HG03432 (cell line): ENCODE measurements at regions not wholly inside any gene's neighbourhood (a gene's known extent, or its start where the extent isn't known, plus 50 kb on each side); places are given as distances from the start of the nearest gene placed in this dataset.
"Not testable (repeated sequence)": the region's sequence is repeated elsewhere in the genome, so short reads cannot be mapped to it uniquely, and the experiment has no call there.

Source experiments
- ATAC-seq: cut with Tn5 transposase; IDR thresholded peaks from one replicate; pipeline ENCODE4 v1.9.1; 2021; ENCODE audit warnings: mild to moderate bottlenecking, moderate library complexity; ENCODE audit not compliant: unreplicated experiment

DNA sequence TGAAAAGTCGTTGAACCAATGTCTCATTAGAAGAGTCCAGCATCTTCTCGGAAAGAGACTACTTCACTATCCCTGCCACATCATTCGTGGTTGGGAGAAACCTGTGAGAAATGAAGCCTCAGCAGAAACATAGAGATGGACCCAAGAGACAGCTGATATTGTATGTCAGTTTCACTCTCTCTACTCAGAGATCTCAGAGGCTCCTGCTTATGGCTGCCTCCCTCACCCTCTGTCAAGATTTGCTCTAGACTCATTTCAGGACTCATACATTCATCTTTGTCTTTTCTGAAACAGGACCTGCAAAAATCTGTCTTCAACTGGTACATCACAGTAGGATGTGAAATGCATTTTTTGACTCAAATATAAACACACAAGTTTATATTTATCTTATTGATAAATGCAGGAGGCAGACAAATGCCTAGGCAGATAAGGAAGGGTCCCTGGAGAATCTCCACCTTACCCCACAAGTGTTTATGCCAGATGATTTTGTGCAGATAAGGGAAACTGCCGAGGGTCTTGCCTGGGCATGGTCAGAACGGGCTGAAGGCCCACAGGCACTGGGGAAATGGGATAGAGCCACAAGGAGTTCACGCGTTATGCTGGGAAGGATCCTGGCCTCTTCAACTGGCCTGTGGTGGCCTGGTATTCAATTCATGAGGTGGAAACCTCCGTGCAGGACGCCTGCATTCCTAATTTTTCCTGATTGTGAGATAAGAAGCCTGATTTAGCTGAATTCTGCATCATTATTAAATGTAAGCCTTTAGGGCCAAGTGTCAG, 1834.0 kb upstream of the PCDH20 start:
- no peak for ATAC-seq

DNA sequence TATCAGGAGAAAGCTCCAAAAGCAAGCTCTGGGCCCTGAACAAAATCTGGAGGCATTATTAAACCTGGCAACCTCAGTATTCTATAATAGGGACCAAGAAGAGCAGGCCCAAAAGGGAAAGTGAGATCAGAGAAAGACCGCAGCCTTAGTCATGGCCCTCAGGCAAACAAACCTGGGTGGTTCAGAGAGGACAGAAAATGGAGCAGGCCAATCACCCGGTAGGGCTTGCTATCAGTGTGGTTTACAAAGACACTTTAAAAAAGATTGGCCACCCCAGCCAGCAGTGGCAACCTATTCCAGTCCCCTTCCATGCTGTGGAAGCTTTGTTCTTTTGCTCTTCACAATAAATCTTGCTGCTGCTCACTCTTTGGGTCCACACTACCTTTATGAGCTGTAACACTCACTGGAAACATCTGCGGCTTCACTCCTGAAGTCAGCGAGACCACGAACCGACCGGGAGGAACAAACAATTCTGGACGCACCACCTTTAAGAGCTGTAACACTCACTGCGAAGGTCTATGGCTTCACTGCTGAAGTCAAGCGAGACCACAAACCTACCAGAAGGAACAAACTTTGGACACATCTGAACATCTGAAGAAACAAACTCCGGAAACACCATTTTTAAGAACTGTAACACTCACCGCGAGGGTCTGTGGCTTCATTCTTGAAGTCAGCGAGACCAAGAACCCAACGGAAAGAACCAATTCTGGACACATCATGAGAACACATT, 1821.2 kb upstream of the PCDH20 start:
- ATAC-seq = not testable (repeated sequence)

DNA sequence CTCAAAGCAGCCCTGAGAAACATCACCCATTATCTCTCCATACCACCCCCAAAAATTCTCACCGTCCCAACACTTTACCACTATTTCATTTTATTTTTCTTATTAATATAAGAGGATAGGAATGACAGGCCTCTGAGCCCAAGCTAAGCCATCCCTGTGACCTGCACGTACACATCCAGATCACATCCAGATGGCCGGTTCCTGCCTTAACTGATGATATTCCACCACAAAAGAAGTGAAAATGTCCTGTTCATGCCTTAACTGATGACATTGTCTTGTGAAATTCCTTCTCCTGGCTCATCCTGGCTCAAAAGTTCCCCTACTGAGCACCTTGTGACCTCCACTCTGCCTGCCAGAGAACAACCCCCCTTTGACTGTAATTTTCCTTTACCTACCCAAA, 1802.9 kb upstream of the PCDH20 start:
- not testable (repeated sequence) for ATAC-seq

DNA sequence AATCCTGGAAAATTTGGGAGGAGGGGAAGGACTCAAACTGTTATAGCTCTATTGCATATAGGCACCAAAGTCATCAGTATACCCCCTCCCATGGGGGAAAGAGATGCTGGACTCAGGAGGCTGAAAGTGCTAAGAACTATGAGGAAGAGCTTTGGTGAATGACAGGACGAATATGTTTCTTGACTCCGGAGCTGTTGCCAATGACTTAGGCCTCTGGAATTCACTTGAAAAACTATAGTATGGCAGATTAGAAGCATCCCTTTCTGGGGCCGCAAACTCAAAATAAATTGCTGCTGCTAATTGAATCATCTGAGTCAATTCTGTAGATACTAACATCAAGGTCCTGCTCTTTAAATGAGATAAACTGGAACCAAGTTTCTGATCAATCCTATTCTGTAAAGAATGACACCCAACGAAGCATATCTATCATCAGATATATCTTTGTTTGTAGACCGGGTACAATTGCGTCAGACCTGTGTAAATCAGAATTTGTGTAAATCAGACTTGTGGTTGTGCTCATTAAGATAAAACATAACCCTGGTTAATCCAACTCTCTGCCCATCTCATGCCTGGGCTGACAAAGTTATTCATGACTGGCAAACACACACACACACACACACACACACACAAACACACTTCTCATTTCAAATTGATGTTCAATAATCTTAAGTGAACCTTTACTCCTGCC, 1793.8 kb upstream of the PCDH20 start:
- no peak for ATAC-seq

DNA sequence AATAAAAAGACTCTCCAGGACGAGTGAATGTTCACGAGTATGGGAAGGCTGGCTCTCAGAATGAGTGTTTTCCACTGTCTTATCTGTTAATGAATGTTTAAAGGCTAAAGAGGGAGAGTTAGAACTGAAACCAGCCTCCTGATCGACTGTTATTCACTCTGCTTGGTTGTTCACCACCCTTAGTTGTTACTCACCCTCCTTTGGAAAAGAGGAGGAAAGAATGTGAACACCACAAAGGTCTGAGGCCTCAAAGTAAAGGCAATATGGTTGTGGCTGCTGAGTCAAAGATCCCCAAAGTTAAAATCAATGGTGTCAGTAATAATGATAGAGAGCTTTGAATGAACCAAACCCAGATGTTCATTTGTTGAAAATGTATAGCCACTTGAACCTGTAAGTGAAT, 1793.2 kb upstream of the PCDH20 start:
- ATAC-seq = no peak

DNA sequence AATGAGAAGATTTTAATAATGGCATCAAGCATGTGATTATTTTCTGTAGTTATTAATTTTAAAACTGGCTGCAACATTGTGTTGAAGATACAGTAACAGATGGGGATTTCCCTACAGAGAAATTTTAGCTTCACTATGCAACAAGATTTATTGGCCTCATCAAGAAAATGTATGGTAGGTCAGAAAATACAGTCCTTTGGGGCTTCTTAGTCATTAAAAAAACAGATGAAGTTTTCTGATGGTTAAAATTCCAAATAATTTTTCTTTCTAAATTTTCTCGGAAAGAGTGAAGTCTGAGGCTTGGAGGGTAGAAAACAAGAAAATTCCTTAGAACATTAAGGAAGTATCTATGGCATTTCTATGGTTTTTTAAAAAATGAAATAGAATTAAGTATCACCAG, 1790.8 kb upstream of the PCDH20 start:
- no peak for ATAC-seq

DNA sequence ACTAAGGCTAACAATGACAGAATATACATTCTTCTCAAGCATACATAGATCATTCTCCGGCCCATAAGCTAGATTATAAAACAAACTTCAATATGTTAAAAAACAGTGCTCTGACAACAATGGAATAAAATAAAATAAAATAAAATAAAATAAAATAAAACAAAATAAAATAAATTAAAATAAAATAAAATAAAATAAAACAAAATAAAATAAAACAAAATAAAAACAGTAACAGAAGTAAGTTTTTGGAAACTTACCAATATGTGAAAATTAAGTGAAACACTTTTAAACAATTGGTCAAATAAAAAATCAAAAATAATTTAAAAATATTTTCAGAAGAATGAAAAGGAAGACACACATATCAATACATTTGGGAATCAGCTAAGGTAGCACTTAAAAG, 1785.8 kb upstream of the PCDH20 start:
- ATAC-seq = no peak

DNA sequence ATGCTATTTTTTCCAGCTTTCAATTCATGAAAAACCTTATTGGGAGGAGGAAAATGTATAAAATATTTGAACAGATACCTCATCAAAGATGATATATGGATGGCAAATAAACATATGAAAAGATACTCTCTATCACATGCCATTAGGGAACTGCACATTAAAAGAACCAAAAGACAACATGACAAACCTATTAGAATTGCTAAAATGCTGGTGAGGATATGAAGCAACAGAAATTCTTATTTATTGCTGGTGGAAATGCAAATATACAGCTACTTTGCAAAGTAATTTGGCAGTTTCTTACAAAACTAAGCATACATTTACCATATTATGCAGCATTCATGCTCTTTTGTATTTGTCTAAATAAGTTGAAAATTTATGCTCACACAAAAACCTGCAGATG, 1783.9 kb upstream of the PCDH20 start:
- ATAC-seq = no peak

DNA sequence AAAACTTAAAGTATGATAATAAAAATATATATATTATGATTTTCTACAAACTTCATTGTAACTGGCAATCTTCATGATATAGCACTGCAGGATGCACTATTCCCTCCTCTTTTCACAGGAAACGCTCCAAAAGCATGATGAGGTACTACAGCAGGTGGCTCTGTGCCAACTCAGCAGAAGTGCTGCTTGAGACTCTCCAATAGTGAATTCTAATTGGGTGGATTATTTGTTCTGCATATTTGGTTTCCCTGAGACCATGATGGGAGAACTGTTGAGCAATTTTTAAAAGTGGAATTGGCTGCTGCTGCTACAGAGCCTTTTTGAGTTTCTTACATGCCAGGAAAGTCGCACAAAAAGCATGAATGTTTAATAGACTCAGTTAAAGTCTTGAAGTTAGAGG, 1782.4 kb upstream of the PCDH20 start:
- no peak for ATAC-seq

DNA sequence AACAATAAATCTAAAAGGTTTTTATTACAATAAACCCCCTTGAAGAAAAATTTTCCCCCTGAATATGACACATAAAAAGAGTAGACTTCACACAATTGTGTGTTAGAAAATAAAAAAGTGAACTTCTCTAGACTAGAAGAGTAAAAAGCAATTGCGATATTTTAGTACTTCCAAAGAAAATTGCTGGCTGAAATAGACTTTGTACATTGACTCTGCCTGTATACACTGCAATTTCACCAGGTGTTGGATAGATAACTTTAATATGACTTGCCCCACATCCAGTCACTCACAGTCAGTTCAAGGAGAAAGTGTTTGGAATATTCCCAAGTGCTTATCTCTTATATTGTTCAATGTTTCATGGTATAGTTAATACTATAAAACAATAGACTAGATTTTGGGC, 1780.1 kb upstream of the PCDH20 start:
- ATAC-seq = no peak

DNA sequence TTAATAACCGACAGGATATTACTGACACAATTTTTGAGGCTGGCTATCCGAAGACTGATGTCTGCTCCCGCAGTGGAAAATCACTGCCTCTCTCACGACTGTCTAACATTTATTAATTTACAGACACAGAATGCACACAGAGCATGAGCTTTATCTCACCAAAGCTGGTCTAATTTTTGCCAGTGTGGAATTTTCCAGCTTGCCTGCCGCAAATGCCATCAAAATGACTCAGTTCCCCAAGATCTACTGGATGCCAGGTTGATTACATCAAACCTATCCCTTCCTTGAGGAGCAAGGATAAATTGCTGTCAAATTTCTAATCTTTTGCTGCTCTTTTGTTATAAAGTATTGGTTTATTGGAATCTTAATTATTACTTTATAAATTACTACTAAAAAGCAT, 1775.1 kb upstream of the PCDH20 start:
- no peak for ATAC-seq

DNA sequence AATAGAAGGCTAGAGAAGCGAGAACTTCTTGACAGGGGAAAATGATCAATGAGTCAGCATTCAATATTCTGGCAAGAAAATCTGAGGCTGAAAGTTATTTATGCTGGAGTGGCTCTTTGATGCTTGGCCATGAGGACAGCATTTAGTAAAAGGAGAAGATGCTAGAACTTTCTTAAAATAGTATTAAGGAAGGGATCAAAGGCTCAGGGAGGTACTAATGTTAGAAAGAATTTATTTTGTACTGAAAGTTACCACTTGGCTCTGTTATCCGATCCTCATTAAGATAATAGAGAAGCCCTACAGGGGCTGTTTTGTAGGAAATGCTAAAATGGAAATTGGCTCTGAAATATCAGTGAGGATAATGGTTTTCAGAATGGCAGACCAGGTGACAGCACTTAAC, 1774.6 kb upstream of the PCDH20 start:
- no peak for ATAC-seq

DNA sequence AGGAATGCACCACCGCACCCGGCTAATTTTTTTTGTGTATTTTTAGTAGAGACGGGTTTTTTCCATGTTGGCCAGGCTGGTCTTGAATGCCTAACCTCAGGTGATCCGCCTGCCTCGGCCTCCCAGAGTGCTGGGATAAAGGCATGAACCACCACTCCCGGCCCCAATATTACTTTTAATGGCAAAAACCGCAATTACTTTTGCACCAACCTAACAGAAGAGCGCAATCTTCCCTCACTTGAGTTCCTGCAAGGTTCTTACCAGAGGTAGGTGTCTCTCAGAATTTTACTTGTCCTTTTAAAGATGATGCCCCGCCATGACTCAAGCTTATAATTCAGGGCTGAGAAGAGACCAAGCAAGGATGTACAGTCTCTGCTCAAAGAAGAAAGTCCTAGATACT, 1774.1 kb upstream of the PCDH20 start:
- ATAC-seq = no peak

DNA sequence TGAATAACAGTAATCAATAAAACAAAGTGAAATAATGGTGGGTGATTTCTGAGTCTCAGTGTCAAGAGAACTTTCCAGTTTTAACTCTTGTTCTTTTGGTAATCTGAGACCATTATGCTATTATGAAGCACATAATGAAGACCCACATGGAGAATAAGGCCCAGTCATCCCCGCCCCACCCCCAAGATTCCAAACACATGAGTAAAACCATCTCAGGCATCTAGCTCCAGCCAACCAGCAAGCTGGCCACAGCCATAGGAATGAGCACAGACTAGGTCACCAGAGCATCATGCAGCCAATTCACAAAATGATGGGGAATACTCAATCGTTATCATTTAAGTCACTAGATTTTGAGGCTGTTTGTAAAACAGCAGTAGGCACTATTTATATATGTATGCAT, 1769.0 kb upstream of the PCDH20 start:
- no peak for ATAC-seq

DNA sequence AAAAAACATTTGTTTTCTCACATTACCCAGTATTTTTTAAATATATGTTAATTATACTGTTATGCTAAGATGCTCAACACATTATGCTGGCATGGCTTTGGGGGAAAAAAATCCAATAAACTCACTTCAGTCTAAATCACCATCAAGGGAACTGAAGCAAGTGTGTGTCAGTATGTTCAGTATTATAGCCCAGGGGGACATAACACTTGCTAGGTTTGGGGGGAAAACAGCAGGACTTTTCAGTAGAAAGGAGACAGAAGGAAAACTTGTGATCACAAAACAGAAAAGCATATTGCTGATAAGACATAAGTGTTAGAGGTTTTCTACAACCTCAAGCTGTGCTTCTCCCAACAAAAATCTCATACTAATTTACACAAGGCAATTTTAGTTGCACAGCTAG, 1759.9 kb upstream of the PCDH20 start:
- ATAC-seq = no peak

DNA sequence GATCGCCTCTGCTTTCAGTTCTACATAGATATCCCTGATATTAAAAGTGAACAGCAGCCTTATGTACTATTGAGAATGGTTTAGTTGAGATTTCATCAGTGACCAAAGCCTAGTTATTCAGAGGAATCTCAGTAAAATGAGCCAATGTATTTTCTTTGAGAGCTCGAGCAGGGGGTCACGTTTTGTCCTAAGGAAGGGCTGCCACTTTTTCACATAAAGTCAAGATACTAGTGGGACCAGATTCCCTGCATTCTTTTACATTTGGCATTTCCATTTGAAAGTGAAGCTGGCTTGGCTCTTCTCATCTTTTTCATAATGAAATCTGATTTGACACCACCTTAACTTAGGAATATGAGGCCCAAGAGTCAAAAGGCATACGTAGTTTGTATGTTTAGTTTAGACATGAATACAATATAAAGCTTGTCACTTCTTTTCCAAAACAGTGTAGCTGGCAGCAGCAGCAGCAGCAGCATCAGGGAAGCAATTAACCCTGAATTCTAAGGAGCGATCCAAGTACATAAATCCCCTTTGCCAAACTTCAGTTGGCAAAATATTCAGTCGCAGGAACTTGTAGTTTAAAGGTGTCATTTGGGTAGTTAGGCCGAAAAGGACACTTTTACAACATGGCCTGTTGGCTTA, 1752.2 kb upstream of the PCDH20 start:
- ATAC-seq = no peak

DNA sequence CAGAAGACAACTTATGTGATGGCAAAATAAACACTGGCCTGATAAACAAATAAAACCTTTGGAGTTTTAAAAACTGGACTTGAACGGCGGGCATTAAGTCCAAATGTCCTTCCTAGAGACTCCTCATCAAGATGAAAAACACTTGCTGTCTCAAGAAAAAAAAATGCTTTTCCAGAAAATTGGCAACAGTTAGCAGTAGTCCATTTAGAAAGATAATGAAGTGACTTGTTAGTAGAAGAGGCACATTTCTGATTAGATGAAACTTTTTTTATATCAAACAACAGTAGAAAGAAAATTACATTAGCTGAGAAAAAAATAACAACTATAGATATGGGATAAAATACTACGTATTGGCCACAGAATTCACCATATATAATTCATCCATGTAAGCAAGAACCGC, 1750.7 kb upstream of the PCDH20 start:
- no peak for ATAC-seq

DNA sequence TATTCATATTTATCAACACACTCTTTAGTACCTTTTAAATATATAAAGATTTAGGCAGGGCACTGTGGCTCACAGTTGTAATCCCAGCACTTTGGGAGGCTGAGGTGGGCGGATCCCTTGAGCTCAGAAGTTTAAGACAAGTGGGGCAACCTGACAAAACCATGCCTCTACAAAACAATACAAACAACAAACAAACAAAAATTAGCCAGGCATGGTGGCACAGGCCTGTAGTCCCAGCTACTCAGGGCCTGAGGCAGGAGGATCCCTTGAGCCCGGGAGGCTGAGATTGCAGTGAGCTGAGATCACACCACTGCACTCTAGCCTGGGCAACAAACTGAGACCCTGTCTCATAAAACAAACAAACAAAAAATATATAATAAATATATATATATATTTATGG, 1748.3 kb upstream of the PCDH20 start:
- ATAC-seq = no peak

DNA sequence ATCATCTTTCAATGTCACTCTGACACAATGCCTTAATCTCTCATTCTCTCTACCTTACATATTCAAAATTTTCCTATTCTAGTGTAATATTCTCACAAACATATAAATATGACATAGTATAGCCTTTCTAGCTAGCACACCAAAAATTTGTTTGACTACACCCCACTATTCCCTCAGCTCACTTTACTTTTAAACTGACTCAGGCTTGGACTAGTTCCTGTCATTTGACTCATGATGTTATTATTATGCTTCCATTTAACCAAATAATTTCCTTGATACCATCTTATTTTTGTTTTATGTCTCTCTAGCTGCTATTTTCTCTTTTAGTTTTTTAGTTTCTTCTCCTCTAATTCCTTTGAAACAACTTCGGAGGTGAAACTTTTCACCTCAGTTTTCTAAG, 1745.6 kb upstream of the PCDH20 start:
- no peak for ATAC-seq

DNA sequence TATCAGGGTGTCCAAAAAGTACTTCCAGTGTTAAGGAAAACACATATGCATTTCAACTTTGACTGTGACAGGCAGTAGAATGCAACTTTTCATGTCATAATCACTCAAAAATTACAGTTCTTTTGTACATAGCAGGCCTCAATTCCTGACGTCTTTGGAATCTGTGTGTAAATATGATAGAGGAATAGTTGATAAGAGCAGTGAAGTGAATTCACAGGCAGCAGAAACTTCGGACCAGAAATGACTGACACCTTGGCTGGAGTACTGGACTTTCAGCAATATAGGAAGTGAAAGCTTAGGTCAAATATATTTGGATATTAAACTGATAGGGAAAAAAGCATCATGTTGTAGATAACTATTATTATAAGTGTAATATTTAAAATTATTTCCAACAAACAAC, 1741.2 kb upstream of the PCDH20 start:
- ATAC-seq = no peak

DNA sequence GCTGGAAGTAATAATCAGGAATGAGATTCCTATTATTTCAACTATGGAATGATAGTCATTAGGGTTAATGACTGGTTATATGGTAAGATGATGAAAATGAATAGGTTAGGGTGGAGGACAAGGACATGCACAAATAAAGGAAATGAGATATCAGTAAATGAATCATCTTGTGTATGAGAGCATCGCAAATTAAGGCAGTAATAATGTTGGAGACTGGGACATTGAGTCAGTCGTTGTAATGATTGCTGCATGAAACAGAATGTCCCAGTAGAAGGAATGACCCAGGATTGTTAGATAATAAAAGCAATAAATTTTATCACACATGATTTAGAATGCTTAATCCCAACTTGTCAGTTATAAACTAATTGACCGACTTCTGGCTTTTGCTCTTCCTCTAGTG, 1733.7 kb upstream of the PCDH20 start:
- ATAC-seq = no peak

DNA sequence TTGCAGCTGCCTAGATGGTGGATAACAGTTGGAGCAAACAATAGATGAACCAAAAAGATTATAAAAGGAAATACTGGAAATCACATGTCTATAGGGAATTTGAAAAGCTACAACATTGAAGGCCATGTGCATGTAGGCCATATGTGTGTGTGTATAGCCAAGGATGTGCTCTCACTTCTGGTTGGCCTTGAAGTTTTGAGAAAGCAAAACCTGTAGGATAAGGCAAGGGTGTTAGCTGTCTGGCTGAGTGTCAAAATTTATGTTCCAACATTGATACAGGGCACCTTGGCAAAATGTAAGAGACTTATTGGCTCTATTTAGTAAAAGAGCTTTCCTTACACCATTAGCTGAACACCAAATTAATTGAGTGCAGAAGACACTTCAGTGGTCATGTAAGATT, 1723.6 kb upstream of the PCDH20 start:
- no peak for ATAC-seq
